Breast epithelium (tissue), 4 donors: ENCODE measurements at regions not wholly inside any gene's neighbourhood (a gene's known extent, or its start where the extent isn't known, plus 50 kb on each side); places are given as distances from the start of the nearest gene placed in this dataset.

Source experiments
- DNase-seq, 2 donors: peaks; one replicate each; pipeline ENCODE4 v3.0.0-alpha.2; 2019; ENCODE audit warnings: low spot score in 2 of 2
- H3K27ac ChIP-seq, 2 donors: fragments of 200-600 bp; sonication (generic) in 1 of 2; one replicate each; pipeline ENCODE4 v1.5.1; 2016 to 2019; ENCODE audit warnings: mild to moderate bottlenecking in 1 of 2
- H3K27me3 ChIP-seq, 2 donors: fragments of 200-600 bp; sonication (generic) in 1 of 2; one replicate each; pipeline versions ENCODE4 v1.5.1 to v1.6.0; 2017 to 2019; ENCODE audit warnings: control low read depth in 1 of 2, mild to moderate bottlenecking in 1 of 2
- H3K36me3 ChIP-seq: fragments of 200-600 bp; one replicate; pipeline ENCODE4 v1.5.1; 2019
- H3K4me1 ChIP-seq, 2 donors: fragments of 200-600 bp; sonication (generic); one replicate each; pipeline ENCODE4 v1.5.1; 2016 to 2019; ENCODE audit warnings: control low read depth in 1 of 2
- H3K4me3 ChIP-seq, 3 donors: fragments of 200-600 bp; sonication (generic); 1 replicate in 2 of 3; 2 replicates in 1 of 3; pipeline ENCODE4 v1.5.1; 2016 to 2019; ENCODE audit warnings: mild to moderate bottlenecking in 3 of 3, moderate library complexity in 2 of 3
- H3K9me3 ChIP-seq, 2 donors: fragments of 200-600 bp; sonication (generic) in 1 of 2; one replicate each; pipeline ENCODE4 v1.5.1; 2016 to 2019; ENCODE audit warnings: control low read depth in 1 of 2
- CTCF ChIP-seq, 3 donors: fragments of 450-650 bp; IDR thresholded peaks; one replicate each; pipeline ENCODE4 v1.5.1; 2016 to 2017; ENCODE audit warnings: antibody characterized with exemption in 3 of 3, mild to moderate bottlenecking in 3 of 3, moderate library complexity in 3 of 3
- POLR2A ChIP-seq: fragments of 450-650 bp; IDR thresholded peaks from one replicate; pipeline ENCODE4 v1.6.1; 2016; ENCODE audit warnings: antibody characterized with exemption, mild to moderate bottlenecking, moderate library complexity
- POLR2AphosphoS5 ChIP-seq, 3 donors: sonication (generic); formaldehyde crosslinking; IDR thresholded peaks; one replicate each; pipeline ENCODE4 v1.6.1; 2017; ENCODE audit warnings: antibody characterized with exemption in 3 of 3
- intact Hi-C: fragments of 100-400 bp; cut with DNase I; formaldehyde crosslinking; loops from one replicate; pipeline ENCODE4 v1.15.1; 2023; ENCODE audit warnings: low total_unique reads

DNA sequence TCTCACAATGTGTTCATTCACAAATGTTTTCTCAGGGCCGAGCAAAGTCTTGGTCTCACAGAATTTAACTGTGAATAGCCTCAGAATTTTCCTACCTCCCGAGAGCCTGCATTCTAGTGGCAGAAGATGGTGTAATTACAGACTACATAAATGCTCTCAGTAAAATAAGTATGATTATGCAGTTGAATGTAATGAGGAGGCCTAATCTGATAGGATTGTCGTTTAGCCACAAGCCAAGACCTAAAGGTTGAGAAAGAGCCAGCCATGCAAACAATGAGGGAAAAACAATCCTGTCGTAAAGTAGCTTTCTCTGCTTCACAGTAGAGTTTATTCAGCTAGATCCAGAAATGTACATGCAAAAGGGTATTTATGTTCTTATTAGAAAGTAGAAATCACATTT lies 607.8 kb upstream of the B3GALT2 start:
- intact Hi-C loops, result no loop called here
- DNase-seq, result no peak
- Histone ChIP-seq H3K36me3 (no peaks in the 10 kb centered on the region), H3K27ac (no peak overlapping the region), H3K27me3 (no peaks in the 10 kb centered on the region), H3K4me1 (no peaks in the 10 kb centered on the region), H3K4me3 (no peak overlapping the region), H3K9me3 (no peaks in the 10 kb centered on the region)
- TF ChIP-seq CTCF (IDR thresholded peaks at IDR 0.05), result no peak
- TF ChIP-seq POLR2AphosphoS5 (IDR thresholded peaks at IDR 0.05), result no peak
- TF ChIP-seq POLR2A, result no peak

GRCh38 chr1:193791746-193792145 lies 605.3 kb upstream of the B3GALT2 start:
- H3K27me3 ChIP-seq, result no peaks in the 10 kb centered on the region
- no peaks in the 10 kb centered on the region for H3K36me3 ChIP-seq
- no peak overlapping the region for H3K4me3 ChIP-seq
- no peaks in the 10 kb centered on the region for H3K4me1 ChIP-seq
- H3K9me3 ChIP-seq, result no peaks in the 10 kb centered on the region
- intact Hi-C loops, result no loop called here
- no peak overlapping the region for H3K27ac ChIP-seq
- TF ChIP-seq POLR2AphosphoS5 (IDR thresholded peaks at IDR 0.05), result no peak
- TF ChIP-seq POLR2A, result no peak
- TF ChIP-seq CTCF (IDR thresholded peaks at IDR 0.05), result no peak
- no peak for DNase-seq

GRCh38 chr1:193787061-193787460 lies 600.6 kb upstream of the B3GALT2 start:
- Histone ChIP-seq H3K36me3 (no peaks in the 10 kb centered on the region), H3K4me1 (no peaks in the 10 kb centered on the region), H3K27ac (no peak overlapping the region), H3K9me3 (no peaks in the 10 kb centered on the region), H3K4me3 (no peak overlapping the region), H3K27me3 (no peaks in the 10 kb centered on the region)
- TF ChIP-seq CTCF (IDR thresholded peaks at IDR 0.05) (no peak), POLR2AphosphoS5 (IDR thresholded peaks at IDR 0.05) (no peak), POLR2A (no peak)
- intact Hi-C loops, result no loop called here
- DNase-seq, result no peak

GRCh38 chr1:193785850-193786420 lies 599.5 kb upstream of the B3GALT2 start:
- intact Hi-C loops, result no loop called here
- no peak overlapping the region for H3K27ac ChIP-seq

More at GRCh38 chr1:193785850-193786420, 599.5 kb upstream of the B3GALT2 start:
- no peaks in the 10 kb centered on the region for H3K27me3 ChIP-seq
- no peaks in the 10 kb centered on the region for H3K9me3 ChIP-seq
- no peak overlapping the region for H3K4me3 ChIP-seq
- TF ChIP-seq POLR2A, result no peak
- no peak for TF ChIP-seq POLR2AphosphoS5 (IDR thresholded peaks at IDR 0.05)
- TF ChIP-seq CTCF (IDR thresholded peaks at IDR 0.05), result no peak
- no peak for DNase-seq
- no peaks in the 10 kb centered on the region for H3K4me1 ChIP-seq
- H3K36me3 ChIP-seq, result no peaks in the 10 kb centered on the region
